Left lung (tissue), 4 donors: ENCODE measurements at regions not wholly inside any gene's neighbourhood (a gene's known extent, or its start where the extent isn't known, plus 50 kb on each side); places are given as distances from the start of the nearest gene placed in this dataset.

Experiments
- ATAC-seq: fragments of 200-7000 bp; cut with Tn5 transposase; one replicate; pipeline ENCODE4 v1.9.1; 2020; ENCODE audit warnings: moderate library complexity
- DNase-seq, 4 donors: peaks; one replicate each; pipeline ENCODE4 v3.0.0-alpha.2; 2013 to 2020
- H3K27ac ChIP-seq, 2 donors: fragments of 200-600 bp; sonication (generic) in 1 of 2; one replicate each; pipeline versions ENCODE4 v1.5.0 to v1.8.0; 2020 to 2021
- H3K27me3 ChIP-seq, 2 donors: fragments of 200-600 bp; sonication (generic) in 1 of 2; one replicate each; pipeline versions ENCODE4 v1.5.0 to v1.8.0; 2020 to 2021
- H3K36me3 ChIP-seq, 2 donors: fragments of 200-600 bp; sonication (generic) in 1 of 2; one replicate each; pipeline versions ENCODE4 v1.5.0 to v1.8.0; 2020 to 2021
- H3K4me1 ChIP-seq, 2 donors: fragments of 200-600 bp; one replicate each; pipeline ENCODE4 v1.8.0; 2021
- H3K4me3 ChIP-seq, 2 donors: fragments of 200-600 bp; sonication (generic) in 1 of 2; one replicate each; pipeline versions ENCODE4 v1.5.0 to v1.8.0; 2020 to 2021; ENCODE audit warnings: mild to moderate bottlenecking in 1 of 2
- H3K9me3 ChIP-seq, 2 donors: fragments of 200-600 bp; sonication (generic) in 1 of 2; one replicate each; pipeline versions ENCODE4 v1.5.0 to v1.8.0; 2020 to 2021
- intact Hi-C, 2 donors: fragments of 100-400 bp; cut with DNase I; formaldehyde crosslinking; loops; one replicate each; pipeline versions ENCODE4 v1.11.2 to v1.14.2; 2022
- TF ChIP-seq, protein P1 (sequence below), 2 donors: fragments of 200-600 bp; sonication (generic) in 1 of 2; IDR thresholded peaks; one replicate each; pipeline versions ENCODE4 v1.5.0 to v1.8.0; 2021; ENCODE audit warnings: antibody characterized with exemption in 2 of 2
- donor health status: DM: no; HTN: yes; CAD: no.
- donor health status: DM: no; HTN: no; CAD: no.

GRCh38 chr19:41521931-41522555 is 53.9 kb upstream of the CEACAM21 start:
- Histone ChIP-seq H3K9me3 (no peaks in the 10 kb centered on the region), H3K4me1 (peaks cover 5 to 28% of the 10 kb centered on the region in 2 donors), H3K27ac (peak overlapping the region; percentile 39 to 74), H3K27me3 (peaks cover 47 to 90% of the 10 kb centered on the region in 2 donors), H3K36me3 (no peaks in the 10 kb centered on the region), H3K4me3 (peak overlapping the region; percentile 21 to 37)
- intact Hi-C loops, result no loop called here
- TF ChIP-seq, protein P1, sequence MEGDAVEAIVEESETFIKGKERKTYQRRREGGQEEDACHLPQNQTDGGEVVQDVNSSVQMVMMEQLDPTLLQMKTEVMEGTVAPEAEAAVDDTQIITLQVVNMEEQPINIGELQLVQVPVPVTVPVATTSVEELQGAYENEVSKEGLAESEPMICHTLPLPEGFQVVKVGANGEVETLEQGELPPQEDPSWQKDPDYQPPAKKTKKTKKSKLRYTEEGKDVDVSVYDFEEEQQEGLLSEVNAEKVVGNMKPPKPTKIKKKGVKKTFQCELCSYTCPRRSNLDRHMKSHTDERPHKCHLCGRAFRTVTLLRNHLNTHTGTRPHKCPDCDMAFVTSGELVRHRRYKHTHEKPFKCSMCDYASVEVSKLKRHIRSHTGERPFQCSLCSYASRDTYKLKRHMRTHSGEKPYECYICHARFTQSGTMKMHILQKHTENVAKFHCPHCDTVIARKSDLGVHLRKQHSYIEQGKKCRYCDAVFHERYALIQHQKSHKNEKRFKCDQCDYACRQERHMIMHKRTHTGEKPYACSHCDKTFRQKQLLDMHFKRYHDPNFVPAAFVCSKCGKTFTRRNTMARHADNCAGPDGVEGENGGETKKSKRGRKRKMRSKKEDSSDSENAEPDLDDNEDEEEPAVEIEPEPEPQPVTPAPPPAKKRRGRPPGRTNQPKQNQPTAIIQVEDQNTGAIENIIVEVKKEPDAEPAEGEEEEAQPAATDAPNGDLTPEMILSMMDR (IDR thresholded peaks at IDR 0.05), result peak in 1 of 2 donors; percentile 24
- peak in 1 of 4 donors; percentile 90 for DNase-seq
- ATAC-seq, result peak; percentile 82

DNA sequence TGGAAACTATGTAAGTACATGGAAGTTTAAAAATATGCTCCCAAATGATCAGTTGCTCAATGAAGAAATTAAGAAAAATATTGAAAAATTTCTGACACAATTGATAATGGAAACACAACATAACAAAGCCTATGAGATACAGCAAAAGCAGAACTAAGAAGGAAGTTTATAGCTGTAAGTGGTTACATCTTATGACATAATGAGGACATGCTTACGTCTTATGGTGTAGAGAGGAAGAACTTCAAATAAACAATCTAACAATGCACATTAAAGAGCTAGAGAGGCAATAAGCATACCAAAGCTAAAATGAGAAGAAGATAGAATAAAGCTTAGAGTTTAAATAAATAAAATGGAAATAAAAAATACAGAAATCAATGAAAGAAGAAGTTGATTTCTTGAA is 50.0 kb upstream of the CEACAM21 start:
- Histone ChIP-seq H3K36me3 (no peaks in the 10 kb centered on the region), H3K4me1 (peaks cover 5 to 50% of the 10 kb centered on the region in 2 donors), H3K27ac (no peak overlapping the region), H3K9me3 (peaks cover 0 to 3% of the 10 kb centered on the region in 2 donors), H3K27me3 (peaks cover 32 to 52% of the 10 kb centered on the region in 2 donors), H3K4me3 (no peak overlapping the region)
- intact Hi-C loops, result no loop called here
- ATAC-seq (no peak), DNase-seq (no peak)
- TF ChIP-seq, protein P1 (IDR thresholded peaks at IDR 0.05), result no peak
